Prostate gland (tissue), 2 donors: ENCODE measurements at regions not wholly inside any gene's neighbourhood (a gene's known extent, or its start where the extent isn't known, plus 50 kb on each side); places are given as distances from the start of the nearest gene placed in this dataset.
A peak's percentile ranks its signal among the peaks of the same experiment; 100 is the strongest.

Experiments
- DNase-seq: peaks from one replicate; pipeline ENCODE4 v3.0.0-alpha.2; 2019; ENCODE audit warnings: low spot score
- H3K27ac ChIP-seq, 2 donors: fragments of 200-600 bp; sonication (generic); 2 replicates each; pipeline ENCODE4 v1.5.1; 2017 to 2019
- H3K27me3 ChIP-seq: fragments of 200-600 bp; sonication (generic); replicated peaks from 2 replicates; pipeline ENCODE4 v1.5.1; 2019; ENCODE audit not compliant: insufficient read depth
- H3K36me3 ChIP-seq, 2 donors: fragments of 200-600 bp; sonication (generic); 1 replicate in 1 of 2; 2 replicates in 1 of 2; pipeline versions ENCODE4 v1.5.1 to v1.8.1; 2017 to 2019
- H3K4me1 ChIP-seq: fragments of 200-600 bp; sonication (generic); replicated peaks from 2 replicates; pipeline ENCODE4 v1.5.1; 2019
- H3K4me3 ChIP-seq, 2 donors: fragments of 200-600 bp; sonication (generic); 2 replicates each; pipeline ENCODE4 v1.5.1; 2017 to 2019
- H3K9me3 ChIP-seq: fragments of 200-600 bp; sonication (generic); 2 replicates; pipeline ENCODE4 v1.5.1; 2017
- CTCF ChIP-seq, 4 experiments: fragments of 200-600 bp in 2 of 4; fragments of 450-650 bp in 2 of 4; sonication (generic) in 2 of 4; IDR thresholded peaks; 1 replicate in 3 of 4; 2 replicates in 1 of 4; pipeline ENCODE4 v1.5.1; 2016 to 2019; ENCODE audit warnings: antibody characterized with exemption in 4 of 4, mild to moderate bottlenecking in 2 of 4, moderate library complexity in 2 of 4
- POLR2A ChIP-seq: fragments of 450-650 bp; IDR thresholded peaks from one replicate; pipeline ENCODE4 v1.6.1; 2016; ENCODE audit warnings: antibody characterized with exemption, mild to moderate bottlenecking
- POLR2AphosphoS5 ChIP-seq: sonication (generic); formaldehyde crosslinking; IDR thresholded peaks from one replicate; pipeline ENCODE4 v1.6.1; 2017; ENCODE audit warnings: antibody characterized with exemption
- WGBS: methylation state at CpG from one replicate; pipeline ENCODE4 v1.1.5; 2018; 5-methylcytosine and 5-hydroxymethylcytosine counted together
- intact Hi-C: fragments of 100-400 bp; cut with DNase I; formaldehyde crosslinking; loops from one replicate; pipeline ENCODE4 v1.14.2; 2022

- no peaks in the 10 kb centered on the region for H3K36me3 ChIP-seq
- H3K27me3 ChIP-seq = no peaks in the 10 kb centered on the region
- no peaks in the 10 kb centered on the region for H3K4me1 ChIP-seq
- no peaks in the 10 kb centered on the region for H3K9me3 ChIP-seq
- DNase-seq = no peak
- H3K4me3 ChIP-seq = no peak overlapping the region
- TF ChIP-seq POLR2A (no peak), POLR2AphosphoS5 (no peak), CTCF (IDR thresholded peaks at IDR 0.05) (no peak)
- 86% methylated on average over 1 of the region's 1 CpG for WGBS
- H3K27ac ChIP-seq = no peak overlapping the region
- intact Hi-C loops = no loop called here
Observed at GRCh38 chr3:76733073-76733759, 306.7 kb upstream of the ROBO2 start.

GRCh38 chr3:76735152-76735551, 304.7 kb upstream of the ROBO2 start:
- 13% methylated on average over 3 of the region's 3 CpGs for WGBS
- Histone ChIP-seq H3K27ac (no peak overlapping the region), H3K27me3 (no peaks in the 10 kb centered on the region), H3K4me1 (no peaks in the 10 kb centered on the region), H3K4me3 (no peak overlapping the region), H3K9me3 (no peaks in the 10 kb centered on the region), H3K36me3 (no peaks in the 10 kb centered on the region)
- TF ChIP-seq POLR2AphosphoS5 (no peak), CTCF (IDR thresholded peaks at IDR 0.05) (no peak), POLR2A (no peak)
- DNase-seq = no peak
- intact Hi-C loops = no loop called here

GRCh38 chr3:76753599-76753998, 286.3 kb upstream of the ROBO2 start:
- H3K27me3 ChIP-seq = no peaks in the 10 kb centered on the region
- H3K27ac ChIP-seq = no peak overlapping the region
- no peaks in the 10 kb centered on the region for H3K9me3 ChIP-seq
- no peak overlapping the region for H3K4me3 ChIP-seq
- TF ChIP-seq POLR2AphosphoS5 (no peak), POLR2A (no peak), CTCF (IDR thresholded peaks at IDR 0.05) (peak in 1 of 4 experiments; percentile 25)
- H3K36me3 ChIP-seq = no peaks in the 10 kb centered on the region
- DNase-seq = no peak
- intact Hi-C loops = no loop called here
- H3K4me1 ChIP-seq = no peaks in the 10 kb centered on the region
- WGBS = 53% methylated on average over 2 of the region's 2 CpGs

- no peaks in the 10 kb centered on the region for H3K36me3 ChIP-seq
- H3K9me3 ChIP-seq = no peaks in the 10 kb centered on the region
- WGBS = 80% methylated on average over 5 of the region's 5 CpGs
- DNase-seq = no peak
- no peaks in the 10 kb centered on the region for H3K4me1 ChIP-seq
- no peaks in the 10 kb centered on the region for H3K27me3 ChIP-seq
- TF ChIP-seq POLR2A = no peak
- TF ChIP-seq POLR2AphosphoS5 = no peak
- no peak for TF ChIP-seq CTCF (IDR thresholded peaks at IDR 0.05)
- intact Hi-C loops = no loop called here
- H3K4me3 ChIP-seq = no peak overlapping the region
- no peak overlapping the region for H3K27ac ChIP-seq
Observed at GRCh38 chr3:76754247-76754646, 285.7 kb upstream of the ROBO2 start.

- WGBS = 56% methylated on average over 8 of the region's 8 CpGs
- H3K9me3 ChIP-seq = no peaks in the 10 kb centered on the region
- no peak overlapping the region for H3K4me3 ChIP-seq
- H3K27me3 ChIP-seq = no peaks in the 10 kb centered on the region
- H3K4me1 ChIP-seq = no peaks in the 10 kb centered on the region
- no peak for DNase-seq
- intact Hi-C loops = no loop called here
- TF ChIP-seq POLR2AphosphoS5 (no peak), POLR2A (no peak), CTCF (IDR thresholded peaks at IDR 0.05) (no peak)
- H3K36me3 ChIP-seq = no peaks in the 10 kb centered on the region
- H3K27ac ChIP-seq = no peak overlapping the region
Observed at GRCh38 chr3:76756577-76756976, 283.3 kb upstream of the ROBO2 start.
